ENCODE measurements at regions not wholly inside any gene's neighbourhood (a gene's known extent, or its start where the extent isn't known, plus 50 kb on each side); places are given as distances from the start of the nearest gene placed in this dataset.

GRCh38 chr18:77866351-77866750, 616.7 kb downstream of the GALR1 start:
- no peak for DNase-seq

- no peak for DNase-seq
These were observed 620.6 kb downstream of the GALR1 start for GRCh38 chr18:77870199-77870598.

- DNase-seq: no peak
These were observed 621.2 kb downstream of the GALR1 start for GRCh38 chr18:77870894-77871293.

GRCh38 chr18:77872166-77872565, 622.5 kb downstream of the GALR1 start:
- DNase-seq: no peak

- no peak for DNase-seq
These were observed 626.7 kb downstream of the GALR1 start for GRCh38 chr18:77876319-77876865.

- DNase-seq: no peak
These were observed 630.2 kb downstream of the GALR1 start for GRCh38 chr18:77879829-77880228.

- DNase-seq: no peak
These were observed 634.8 kb downstream of the GALR1 start for GRCh38 chr18:77884454-77884853.

- no peak for DNase-seq
These were observed 644.4 kb downstream of the GALR1 start for GRCh38 chr18:77894060-77894459.

GRCh38 chr18:77895250-77895649, 645.6 kb downstream of the GALR1 start:
- no peak for DNase-seq

- DNase-seq: no peak
These were observed 647.1 kb downstream of the GALR1 start for GRCh38 chr18:77896586-77897252.

- DNase-seq: no peak
These were observed 648.0 kb downstream of the GALR1 start for GRCh38 chr18:77897606-77898005.

GRCh38 chr18:77899972-77900754, 650.5 kb downstream of the GALR1 start:
- peak; percentile 58 for DNase-seq

GRCh38 chr18:77905011-77905410, 655.4 kb downstream of the GALR1 start:
- no peak for DNase-seq

GRCh38 chr18:77905449-77906055, 655.9 kb downstream of the GALR1 start:
- DNase-seq: no peak

- DNase-seq: no peak
These were observed 656.6 kb downstream of the GALR1 start for GRCh38 chr18:77906103-77906892.

GRCh38 chr18:77910347-77910746, 660.7 kb downstream of the GALR1 start:
- no peak for DNase-seq

GRCh38 chr18:77911971-77912605, 662.4 kb downstream of the GALR1 start:
- DNase-seq: no peak

- DNase-seq: no peak
These were observed 669.1 kb downstream of the GALR1 start for GRCh38 chr18:77918730-77919129.

- no peak for DNase-seq
These were observed 670.3 kb downstream of the GALR1 start for GRCh38 chr18:77919923-77920322.

GRCh38 chr18:77935342-77935741, 685.7 kb downstream of the GALR1 start:
- DNase-seq: no peak

GRCh38 chr18:77940566-77940965, 690.9 kb downstream of the GALR1 start:
- no peak for DNase-seq

GRCh38 chr18:77944533-77944932, 694.9 kb downstream of the GALR1 start:
- DNase-seq: no peak

Data from stimulated activated CD4-positive, alpha-beta T cell treated with anti-CD3 and anti-CD28 coated beads, Interleukin-1b, Interleukin-23, amount 100 ng/mL, for 48 hours (primary cell).